IPS-20b (cell line): ENCODE measurements at regions not wholly inside any gene's neighbourhood (a gene's known extent, or its start where the extent isn't known, plus 50 kb on each side); places are given as distances from the start of the nearest gene placed in this dataset.

ENCODE experiments used
- H3K27ac ChIP-seq: one replicate; pipeline ENCODE4 v1.5.1; 2013; ENCODE audit warnings: low read length
- H3K27me3 ChIP-seq: 2 replicates; pipeline ENCODE4 v1.6.1; 2013; ENCODE audit warnings: mild to moderate bottlenecking, low read length, inconsistent platforms; ENCODE audit not compliant: insufficient read depth
- H3K36me3 ChIP-seq: 2 replicates; pipeline ENCODE4 v1.6.1; 2013; ENCODE audit warnings: low read depth, mild to moderate bottlenecking, inconsistent platforms, low read length, moderate library complexity; ENCODE audit not compliant: insufficient read depth
- H3K4me1 ChIP-seq: 2 replicates; pipeline ENCODE4 v1.6.1; 2013; ENCODE audit warnings: mild to moderate bottlenecking, control low read depth, inconsistent platforms, low read length, moderate library complexity; ENCODE audit not compliant: insufficient read depth
- H3K4me3 ChIP-seq: 2 replicates; pipeline ENCODE4 v1.5.1; 2013; ENCODE audit warnings: mild to moderate bottlenecking, low read length, inconsistent platforms
- H3K9ac ChIP-seq: 2 replicates; pipeline ENCODE4 v1.6.1; 2013; ENCODE audit warnings: low read depth, mild to moderate bottlenecking, inconsistent platforms, low read length, moderate library complexity
- H3K9me3 ChIP-seq: 2 replicates; pipeline ENCODE4 v1.6.1; 2013; ENCODE audit warnings: mild to moderate bottlenecking, low read depth, low read length, inconsistent platforms; ENCODE audit not compliant: insufficient read depth

- H3K27ac ChIP-seq = no peak overlapping the region
- no peaks in the 10 kb centered on the region for H3K27me3 ChIP-seq
- H3K4me1 ChIP-seq = peaks cover 28% of the 10 kb centered on the region; the same call in 1 of the 2 replicates
- H3K9ac ChIP-seq = no peak overlapping the region
- H3K36me3 ChIP-seq = no peaks in the 10 kb centered on the region
- H3K4me3 ChIP-seq = no peak overlapping the region
- no peaks in the 10 kb centered on the region for H3K9me3 ChIP-seq
These were observed 148.0 kb upstream of the FOXF1 start for GRCh38 chr16:86362155-86362849.

- Histone ChIP-seq H3K4me1 (peaks cover 34% of the 10 kb centered on the region; the same call in 1 of the 2 replicates), H3K9me3 (no peaks in the 10 kb centered on the region), H3K36me3 (no peaks in the 10 kb centered on the region), H3K9ac (no peak overlapping the region), H3K27ac (no peak overlapping the region), H3K4me3 (no peak overlapping the region), H3K27me3 (no peaks in the 10 kb centered on the region)
These were observed 147.3 kb upstream of the FOXF1 start for GRCh38 chr16:86363057-86363490.

DNA sequence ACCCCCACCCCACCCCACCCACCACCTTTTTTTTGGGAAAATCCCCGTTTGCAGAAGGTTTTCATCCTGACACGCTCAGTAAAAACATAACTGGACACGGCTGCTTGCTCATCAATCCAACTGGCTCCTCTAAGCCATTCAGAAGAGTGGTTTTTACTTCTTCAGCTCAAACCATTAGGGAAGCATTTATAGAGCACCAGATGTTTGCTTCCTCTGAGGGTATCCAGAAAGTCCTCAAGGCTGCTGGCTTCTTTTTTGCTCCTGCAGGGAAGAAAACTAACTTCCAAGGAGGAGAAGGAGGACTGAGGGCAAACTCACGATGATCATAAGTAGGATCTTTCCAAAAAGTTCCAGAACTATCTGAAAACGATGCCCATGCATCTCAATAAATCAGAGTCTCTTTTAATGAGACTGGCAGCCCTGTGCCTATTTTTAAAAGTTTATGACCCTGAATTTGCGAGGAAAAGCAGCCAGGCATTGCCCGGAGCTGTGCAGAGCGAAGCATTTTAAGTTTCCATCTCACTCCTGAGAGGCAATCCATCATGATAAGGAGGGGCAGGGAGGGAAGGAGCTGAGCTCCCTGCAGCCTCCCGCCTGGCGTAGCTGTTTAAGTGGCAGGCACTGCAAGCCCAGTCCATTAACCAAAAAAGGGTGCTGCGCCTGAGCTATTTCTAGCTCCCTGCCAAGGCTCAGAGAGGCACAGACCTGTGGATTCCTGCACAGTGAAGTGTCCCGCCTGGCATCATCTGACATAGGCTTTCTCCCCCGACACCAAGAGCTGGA lies 146.3 kb upstream of the FOXF1 start:
- no peak overlapping the region for H3K27ac ChIP-seq
- no peak overlapping the region for H3K9ac ChIP-seq
- H3K4me3 ChIP-seq = no peak overlapping the region
- peaks cover 31% of the 10 kb centered on the region; the same call in 1 of the 2 replicates for H3K4me1 ChIP-seq
- H3K9me3 ChIP-seq = no peaks in the 10 kb centered on the region
- no peaks in the 10 kb centered on the region for H3K27me3 ChIP-seq
- no peaks in the 10 kb centered on the region for H3K36me3 ChIP-seq

DNA sequence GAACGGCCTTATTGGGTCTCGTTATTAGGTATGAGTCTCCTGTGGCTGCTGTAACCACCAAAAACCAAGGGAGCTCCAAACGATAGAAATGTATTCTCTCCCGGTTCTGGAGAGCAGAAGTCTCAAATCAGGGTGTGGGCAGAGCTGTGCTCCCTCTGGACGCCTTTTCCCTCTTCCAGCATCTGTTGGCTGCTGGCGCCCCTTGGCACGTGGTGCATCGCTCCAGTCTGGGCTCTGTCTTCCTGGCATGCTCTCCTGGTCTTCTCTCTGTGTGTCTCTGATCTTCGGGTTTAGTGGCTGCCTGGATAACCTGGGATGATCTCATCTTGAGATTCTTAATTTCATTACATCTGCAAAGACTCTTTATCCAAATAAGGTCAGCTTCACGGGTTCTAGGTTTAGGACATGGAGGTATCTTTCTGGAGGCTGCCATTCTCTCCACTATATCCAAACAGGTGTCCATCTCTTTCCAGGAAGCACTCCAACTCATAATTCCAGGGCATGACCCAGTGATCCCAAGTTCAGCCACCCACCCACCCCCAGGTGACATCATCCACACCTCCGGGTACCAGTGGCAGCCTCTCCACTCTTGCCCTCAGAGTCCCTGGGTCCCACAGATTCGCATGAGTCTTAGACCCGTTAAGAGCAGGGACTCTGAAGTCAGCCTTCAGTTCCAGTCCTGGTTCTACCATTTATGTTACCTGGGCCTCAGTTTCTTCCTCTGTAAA lies 145.5 kb upstream of the FOXF1 start:
- Histone ChIP-seq H3K27me3 (no peaks in the 10 kb centered on the region), H3K36me3 (no peaks in the 10 kb centered on the region), H3K9me3 (no peaks in the 10 kb centered on the region), H3K9ac (no peak overlapping the region), H3K4me3 (no peak overlapping the region), H3K27ac (no peak overlapping the region), H3K4me1 (peaks cover 23% of the 10 kb centered on the region; the same call in 1 of the 2 replicates)

GRCh38 chr16:86365513-86366273 lies 144.6 kb upstream of the FOXF1 start:
- no peaks in the 10 kb centered on the region for H3K9me3 ChIP-seq
- no peak overlapping the region for H3K27ac ChIP-seq
- H3K36me3 ChIP-seq = no peaks in the 10 kb centered on the region
- H3K4me3 ChIP-seq = no peak overlapping the region
- peaks cover 22% of the 10 kb centered on the region; the same call in 1 of the 2 replicates for H3K4me1 ChIP-seq
- no peaks in the 10 kb centered on the region for H3K27me3 ChIP-seq
- H3K9ac ChIP-seq = no peak overlapping the region

DNA sequence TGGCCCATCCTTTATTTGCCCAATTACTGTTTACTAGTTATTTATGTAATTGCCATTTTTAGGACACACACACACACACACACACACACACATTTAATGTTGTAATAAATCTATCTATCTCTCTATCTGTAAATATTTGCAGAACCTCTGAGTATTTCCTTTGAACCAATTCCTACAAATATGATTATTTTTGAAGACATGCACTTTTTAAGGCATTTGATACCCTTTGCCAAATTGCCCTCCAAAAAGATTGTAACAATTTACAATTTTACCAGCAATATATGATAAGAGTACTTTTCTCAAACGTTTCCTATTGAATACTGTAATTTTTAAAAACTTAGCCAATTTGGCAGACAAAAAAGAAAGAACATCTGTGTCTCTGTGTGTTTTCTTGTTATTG lies 143.8 kb upstream of the FOXF1 start:
- Histone ChIP-seq H3K27me3 (no peaks in the 10 kb centered on the region), H3K27ac (no peak overlapping the region), H3K4me3 (no peak overlapping the region)

GRCh38 chr16:86367291-86368072 lies 142.8 kb upstream of the FOXF1 start:
- peaks cover 22% of the 10 kb centered on the region; the same call in 1 of the 2 replicates for H3K4me1 ChIP-seq
- no peak overlapping the region for H3K4me3 ChIP-seq
- no peaks in the 10 kb centered on the region for H3K36me3 ChIP-seq
- H3K9me3 ChIP-seq = no peaks in the 10 kb centered on the region
- no peak overlapping the region for H3K9ac ChIP-seq
- H3K27ac ChIP-seq = no peak overlapping the region
- H3K27me3 ChIP-seq = no peaks in the 10 kb centered on the region

More for the DNA sequence above, 143.8 kb upstream of the FOXF1 start:
- Histone ChIP-seq H3K4me1 (peaks cover 22% of the 10 kb centered on the region; the same call in 1 of the 2 replicates), H3K9me3 (no peaks in the 10 kb centered on the region), H3K9ac (no peak overlapping the region), H3K36me3 (no peaks in the 10 kb centered on the region)

DNA sequence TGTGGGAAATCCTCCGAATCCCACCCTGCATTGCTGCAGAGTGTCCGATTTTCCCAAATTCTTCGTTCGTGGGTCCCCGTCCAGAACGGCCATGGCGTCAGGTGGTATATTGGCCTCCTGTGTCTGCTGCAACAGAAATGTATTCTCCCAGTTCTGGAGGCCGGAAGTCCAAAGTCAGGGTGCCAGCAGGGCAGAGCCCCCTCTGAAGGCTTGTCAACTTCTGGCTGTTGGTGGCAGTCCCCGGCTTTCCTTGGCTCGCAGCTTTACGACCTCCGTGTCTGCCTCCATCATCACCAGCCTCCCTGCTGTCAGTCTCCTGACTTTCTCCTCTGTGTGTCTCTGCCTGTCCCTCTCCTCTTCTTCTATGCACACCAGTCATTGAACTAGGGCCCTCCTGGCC lies 142.1 kb upstream of the FOXF1 start:
- Histone ChIP-seq H3K9ac (no peak overlapping the region), H3K4me1 (peaks cover 18% of the 10 kb centered on the region; the same call in 1 of the 2 replicates), H3K9me3 (no peaks in the 10 kb centered on the region), H3K27ac (no peak overlapping the region), H3K4me3 (no peak overlapping the region), H3K27me3 (no peaks in the 10 kb centered on the region), H3K36me3 (no peaks in the 10 kb centered on the region)

DNA sequence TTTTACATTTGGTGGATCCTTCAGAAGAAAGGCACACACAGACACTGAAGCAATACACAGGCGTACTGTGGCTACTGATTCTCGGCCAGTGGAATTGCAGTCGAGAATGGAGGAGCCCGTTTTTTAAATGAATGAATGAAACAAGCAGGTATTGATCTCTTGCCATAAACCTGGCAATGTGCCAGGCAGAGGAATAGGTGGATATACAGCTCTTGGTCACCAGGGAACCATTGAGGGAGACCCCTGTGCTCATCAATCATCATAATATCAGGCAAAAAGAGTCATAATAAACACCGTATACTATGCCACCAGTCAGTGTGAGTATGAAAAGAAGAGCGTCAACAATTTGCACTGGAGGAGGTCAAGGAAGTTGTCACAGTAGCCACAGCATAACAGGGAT lies 140.3 kb upstream of the FOXF1 start:
- H3K27me3 ChIP-seq = no peaks in the 10 kb centered on the region
- peaks cover 18% of the 10 kb centered on the region; the same call in 1 of the 2 replicates for H3K4me1 ChIP-seq
- no peak overlapping the region for H3K9ac ChIP-seq

DNA sequence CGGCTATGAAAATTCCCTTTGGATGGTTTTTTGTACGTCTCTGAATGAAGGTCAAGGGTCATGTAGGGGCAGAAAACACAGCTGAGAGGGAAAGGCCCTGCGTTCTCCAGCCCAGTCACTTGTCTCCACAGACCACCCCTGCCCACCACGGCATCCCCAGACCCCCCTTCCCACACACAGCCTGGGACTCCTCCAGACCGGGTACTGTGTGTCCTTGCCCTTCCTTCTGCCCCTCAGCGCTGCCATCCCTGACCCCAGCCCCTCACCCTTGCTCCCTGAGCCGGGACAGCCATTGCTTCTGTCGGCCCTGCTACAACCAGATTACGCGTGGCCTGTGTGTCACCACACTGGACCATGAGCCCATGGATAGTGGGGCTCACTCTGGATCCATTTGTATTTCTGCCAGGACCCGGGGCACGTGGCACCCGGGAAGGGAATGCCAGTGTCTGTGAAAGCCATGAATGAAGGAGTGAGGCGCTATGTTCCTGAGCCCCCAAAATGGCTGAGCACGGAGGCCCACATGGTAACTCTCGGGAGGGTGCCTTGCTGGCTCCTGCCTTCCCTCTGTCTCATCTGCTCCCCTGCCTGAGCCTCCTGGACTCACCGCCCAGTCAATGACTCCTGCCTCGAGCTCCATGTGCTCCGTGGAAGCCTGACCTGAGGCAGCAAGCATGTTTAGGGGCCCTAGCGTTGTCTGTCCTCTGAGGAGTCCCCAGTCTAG lies 139.1 kb upstream of the FOXF1 start:
- Histone ChIP-seq H3K4me3 (no peak overlapping the region), H3K27me3 (no peaks in the 10 kb centered on the region), H3K4me1 (peaks cover 18% of the 10 kb centered on the region; the same call in 1 of the 2 replicates), H3K27ac (no peak overlapping the region), H3K9me3 (no peaks in the 10 kb centered on the region), H3K9ac (no peak overlapping the region), H3K36me3 (no peaks in the 10 kb centered on the region)

More for the DNA sequence above, 140.3 kb upstream of the FOXF1 start:
- Histone ChIP-seq H3K27ac (no peak overlapping the region), H3K9me3 (no peaks in the 10 kb centered on the region), H3K36me3 (no peaks in the 10 kb centered on the region), H3K4me3 (no peak overlapping the region)
